ENCODE measurements at regions not wholly inside any gene's neighbourhood (a gene's known extent, or its start where the extent isn't known, plus 50 kb on each side); places are given as distances from the start of the nearest gene placed in this dataset.
A peak's percentile ranks its signal among the peaks of the same experiment; 100 is the strongest.
"Not testable (repeated sequence)": the region's sequence is repeated elsewhere in the genome, so short reads cannot be mapped to it uniquely, and the experiment has no call there.

DNA sequence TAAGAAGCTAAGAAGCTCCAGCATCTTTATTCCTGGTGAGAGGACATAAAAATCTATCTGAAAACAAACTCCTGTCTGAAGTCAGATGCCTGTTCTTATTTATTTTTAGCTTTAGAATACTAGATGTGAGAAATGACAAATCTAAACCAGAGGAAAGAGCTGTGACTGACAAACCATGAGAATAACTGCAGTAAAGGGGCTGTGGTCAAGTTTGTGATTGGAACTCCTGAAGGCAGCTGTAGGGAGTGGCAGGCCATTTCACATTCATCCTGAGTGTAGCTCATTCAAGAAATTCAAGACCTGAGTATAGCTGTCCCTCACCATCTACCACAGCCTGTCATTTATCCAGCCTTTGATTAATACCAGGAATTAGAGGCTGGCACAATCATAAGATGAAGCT, 718.8 kb downstream of the BRINP1 start:
- DNase-seq (ENCODE audit: low read depth): no peak

DNA sequence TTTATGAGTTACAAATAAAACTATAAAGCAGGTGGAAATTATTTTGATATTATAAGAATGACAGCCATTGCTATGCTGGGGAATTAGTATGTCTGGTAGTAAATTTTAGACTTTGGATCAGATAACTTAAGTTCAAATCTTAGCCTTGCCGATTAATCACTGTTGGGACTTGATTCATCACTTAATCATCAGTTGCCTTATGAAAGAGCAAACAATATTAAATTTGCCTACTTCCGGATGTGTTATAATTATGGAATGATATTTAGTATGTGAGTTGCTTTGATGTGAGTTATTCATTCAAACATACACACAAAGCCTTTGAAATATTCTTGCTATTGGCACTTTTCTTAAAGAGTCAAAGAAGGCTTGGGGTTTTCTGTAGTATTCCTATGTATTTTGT, 717.7 kb downstream of the BRINP1 start:
- DNase-seq (ENCODE audit: low read depth): no peak

DNA sequence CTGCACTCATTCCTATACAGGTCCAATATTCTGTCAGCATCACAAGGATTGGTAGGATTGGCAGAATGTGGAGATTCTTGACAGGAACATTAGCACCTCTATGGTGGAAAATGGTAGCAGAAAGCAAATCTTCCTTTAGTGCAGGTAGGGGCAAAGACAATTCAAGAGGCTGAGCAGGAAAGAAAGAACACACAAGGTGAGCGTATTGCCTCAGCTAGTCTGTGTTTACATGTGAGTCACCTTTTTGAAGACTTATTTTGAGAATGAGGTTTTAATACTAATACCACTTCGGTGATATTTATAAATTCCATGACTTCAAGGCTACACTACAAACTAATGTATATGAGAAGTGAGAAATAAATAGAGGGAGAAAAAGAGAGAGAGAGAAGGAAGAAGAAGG, 717.0 kb downstream of the BRINP1 start:
- peak; percentile 31 for DNase-seq (ENCODE audit: low read depth)

DNA sequence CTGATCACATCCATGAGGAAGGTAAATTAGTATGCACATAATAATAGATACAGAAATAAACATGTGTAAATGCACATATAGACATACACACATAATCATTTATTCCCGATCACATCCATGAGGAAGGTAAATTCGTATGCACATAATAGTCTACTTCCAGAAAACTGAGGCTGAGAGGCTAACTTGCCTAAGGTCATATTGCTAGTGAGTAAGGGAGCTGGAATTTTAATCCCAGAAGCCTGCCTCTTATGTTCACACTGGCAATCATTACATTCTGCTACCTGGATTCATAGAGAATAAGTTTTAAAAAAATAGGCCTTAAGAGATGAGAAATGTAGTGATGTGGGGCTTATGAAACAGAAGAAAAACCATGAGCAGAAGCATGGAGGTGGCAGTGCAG, 716.3 kb downstream of the BRINP1 start:
- peak; percentile 64 for DNase-seq (ENCODE audit: low read depth)

DNA sequence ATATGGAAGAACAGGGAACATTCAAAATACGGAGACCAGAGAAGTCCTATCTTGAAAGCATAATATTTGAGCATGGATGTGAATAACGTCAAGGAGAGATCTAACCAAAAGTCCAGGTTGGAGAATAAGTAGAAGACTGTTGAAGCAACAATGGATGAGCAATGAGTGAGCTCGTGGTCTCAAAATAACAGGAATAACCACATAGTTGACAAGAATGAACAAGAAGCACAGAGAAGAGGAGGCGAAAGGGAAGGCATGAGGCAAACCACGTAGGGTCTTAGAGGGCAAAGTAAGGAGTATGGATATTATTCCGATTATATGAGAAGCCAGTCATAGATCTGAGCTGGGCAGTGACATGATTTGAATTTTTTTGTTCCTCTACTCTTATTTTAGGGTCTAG, 710.2 kb downstream of the BRINP1 start:
- no peak for DNase-seq (ENCODE audit: low read depth)

DNA sequence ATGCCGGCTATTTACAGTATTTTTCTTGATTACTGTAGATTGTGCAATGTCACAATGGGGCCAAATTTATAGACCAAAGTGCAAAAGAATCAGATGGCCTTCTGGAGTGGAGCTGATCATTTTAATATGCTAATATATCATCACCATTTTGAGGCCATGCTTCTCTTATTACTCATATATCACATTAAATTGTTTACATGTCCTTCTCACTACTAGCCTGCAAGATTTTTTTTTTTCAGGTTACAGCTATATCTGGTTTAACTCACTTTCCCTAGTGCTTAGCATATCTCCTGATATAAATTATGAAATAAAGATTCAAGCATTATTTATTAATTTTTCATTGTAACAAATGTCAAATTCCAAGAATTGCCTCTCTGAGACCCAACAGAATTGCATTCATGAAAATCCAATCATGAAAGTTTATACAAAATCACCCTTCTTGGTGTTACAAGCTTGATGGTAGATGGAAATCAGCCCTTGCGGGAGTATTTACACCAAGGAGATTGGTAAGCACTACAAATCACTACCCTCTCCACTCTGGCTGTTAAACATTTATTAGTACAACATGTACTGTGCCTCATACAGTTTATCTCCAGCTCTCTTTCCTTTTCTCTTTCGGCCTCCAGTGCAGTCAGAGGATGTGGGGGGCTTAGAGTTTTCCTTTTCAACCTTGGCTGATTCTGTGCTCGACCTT, 703.9 kb downstream of the BRINP1 start:
- DNase-seq (ENCODE audit: low read depth): no peak

DNA sequence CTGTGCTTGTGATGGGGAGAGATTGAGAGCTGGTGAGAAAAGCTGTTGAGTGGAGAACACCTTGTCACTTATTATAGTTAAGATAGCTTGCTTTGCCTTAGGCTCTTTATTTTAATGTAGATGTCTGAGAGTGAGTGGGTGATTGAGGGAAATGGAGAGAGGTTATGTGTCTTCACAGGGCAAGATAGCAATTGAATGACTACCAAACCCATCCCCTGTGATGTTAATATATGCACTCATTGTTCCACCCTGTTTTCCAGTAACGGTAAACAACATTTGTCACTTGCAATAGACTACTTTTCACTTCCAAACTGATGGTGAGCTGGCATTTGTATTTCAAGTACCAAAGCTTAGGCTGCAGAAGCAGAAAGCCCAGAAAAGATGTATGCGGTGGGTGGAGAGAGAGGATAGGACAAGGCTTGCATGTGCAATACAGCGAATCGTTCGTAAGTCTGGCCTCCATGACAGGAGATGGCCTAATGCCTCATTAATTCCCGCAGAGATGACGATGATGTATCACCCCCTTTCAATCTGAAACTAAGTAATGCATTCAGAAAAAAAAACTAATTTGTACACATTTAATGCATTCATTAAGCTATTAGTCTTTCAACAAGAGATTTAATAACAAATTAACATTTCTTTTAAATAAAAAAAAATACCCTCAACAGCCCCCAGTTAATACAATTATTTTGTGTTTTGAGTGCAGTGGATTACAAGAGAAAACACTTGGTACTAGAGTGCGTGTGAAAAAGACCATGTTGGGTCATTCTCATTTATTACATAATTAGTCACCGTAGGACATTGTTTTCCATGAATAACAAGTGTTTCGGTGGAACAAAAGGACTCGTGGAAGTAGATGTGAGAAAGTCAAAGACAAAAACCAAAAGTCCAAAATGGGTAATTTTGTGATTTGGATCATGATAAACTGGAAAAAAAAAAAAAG, 699.0 kb downstream of the BRINP1 start:
- no peak for DNase-seq (ENCODE audit: low read depth)

DNA sequence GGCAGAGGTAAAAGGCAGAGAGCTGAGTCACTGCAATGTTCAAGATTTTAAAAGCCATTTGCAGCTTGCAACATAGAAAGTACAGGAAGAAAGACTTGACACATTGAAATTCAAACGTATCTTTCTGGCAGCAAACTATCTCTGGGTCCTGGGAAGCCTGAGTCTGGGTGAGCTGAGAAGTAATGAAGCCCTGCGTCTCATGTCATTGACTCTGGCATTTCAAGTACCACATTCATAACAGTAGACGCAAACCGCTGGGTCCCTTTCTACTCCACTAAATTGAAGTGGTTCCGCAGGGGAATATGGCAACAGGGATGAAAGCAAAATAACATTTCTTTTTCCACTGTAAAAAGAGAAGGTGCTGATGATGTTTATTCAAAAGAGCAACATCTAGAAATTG, 694.3 kb downstream of the BRINP1 start:
- DNase-seq (ENCODE audit: low read depth): no peak

DNA sequence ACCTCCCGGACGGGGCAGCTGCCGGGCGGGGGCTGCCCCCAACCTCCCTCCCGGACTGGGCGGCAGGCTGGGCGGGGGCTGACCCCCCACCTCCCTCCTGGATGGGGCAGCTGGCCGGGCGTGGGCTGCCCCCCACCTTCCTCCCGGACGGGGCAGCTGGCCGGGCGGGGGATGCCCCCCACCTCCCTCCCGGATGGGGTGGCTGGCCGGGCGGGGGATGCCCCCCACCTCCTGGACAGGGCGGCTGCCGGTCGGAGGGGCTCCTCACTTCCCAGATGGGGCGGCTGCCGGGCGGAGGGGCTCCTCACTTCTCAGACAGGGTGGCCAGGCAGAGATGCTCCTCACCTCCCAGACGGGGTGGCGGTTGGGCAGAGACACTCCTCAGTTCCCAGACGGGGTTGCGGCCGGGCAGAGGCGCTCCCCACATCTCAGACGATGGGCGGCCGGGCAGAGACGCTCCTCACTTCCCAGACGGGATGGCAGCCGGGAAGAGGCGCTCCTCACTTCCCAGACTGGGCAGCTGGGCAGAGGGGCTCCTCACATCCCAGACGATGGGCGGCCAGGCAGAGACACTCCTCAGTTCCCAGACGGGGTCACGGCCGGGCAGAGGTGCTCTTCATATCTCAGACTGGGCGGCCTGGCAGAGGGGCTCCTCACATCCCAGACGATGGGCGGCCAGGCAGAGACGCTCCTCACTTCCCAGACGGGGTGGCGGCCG, 691.1 kb downstream of the BRINP1 start:
- not testable (repeated sequence) for DNase-seq (ENCODE audit: low read depth)

DNA sequence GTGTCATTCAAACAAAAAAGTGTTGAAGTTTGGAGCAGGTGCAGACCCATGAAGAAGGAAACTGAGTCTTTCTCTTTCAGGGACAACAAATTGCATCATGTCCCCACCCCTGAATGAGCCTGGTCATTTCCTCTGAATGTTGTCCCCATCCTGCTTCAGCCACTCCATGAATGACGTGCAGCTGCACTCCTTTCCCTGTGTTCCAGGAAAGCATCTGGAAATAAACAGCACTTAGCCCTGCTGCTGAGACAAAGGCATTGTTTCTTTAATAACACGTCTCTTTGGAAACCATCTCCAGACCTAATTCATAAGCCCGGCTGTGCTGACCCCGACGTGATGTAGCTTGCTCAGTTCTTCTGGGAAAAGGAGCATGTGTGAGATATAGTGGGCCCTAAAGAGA, 682.3 kb downstream of the BRINP1 start:
- DNase-seq (ENCODE audit: low read depth): no peak

DNA sequence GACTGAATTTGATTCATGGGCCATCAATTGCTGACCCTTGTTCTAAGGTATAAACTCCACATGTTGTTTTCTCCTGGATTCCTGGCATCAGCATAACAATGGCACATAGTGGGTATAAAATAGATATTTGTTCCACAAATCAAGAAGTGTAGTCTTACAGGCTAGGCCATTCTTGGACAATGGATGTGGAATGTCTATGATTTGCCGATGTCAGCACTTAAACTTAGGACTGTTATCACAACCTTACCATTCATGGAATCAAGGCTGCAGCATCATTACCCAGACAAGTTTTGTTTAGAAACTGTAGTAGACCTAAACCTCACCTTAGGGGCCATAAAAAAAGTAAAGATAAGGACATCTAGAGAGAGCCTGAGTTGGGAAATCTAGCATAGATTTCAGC, 680.0 kb downstream of the BRINP1 start:
- no peak for DNase-seq (ENCODE audit: low read depth)

DNA sequence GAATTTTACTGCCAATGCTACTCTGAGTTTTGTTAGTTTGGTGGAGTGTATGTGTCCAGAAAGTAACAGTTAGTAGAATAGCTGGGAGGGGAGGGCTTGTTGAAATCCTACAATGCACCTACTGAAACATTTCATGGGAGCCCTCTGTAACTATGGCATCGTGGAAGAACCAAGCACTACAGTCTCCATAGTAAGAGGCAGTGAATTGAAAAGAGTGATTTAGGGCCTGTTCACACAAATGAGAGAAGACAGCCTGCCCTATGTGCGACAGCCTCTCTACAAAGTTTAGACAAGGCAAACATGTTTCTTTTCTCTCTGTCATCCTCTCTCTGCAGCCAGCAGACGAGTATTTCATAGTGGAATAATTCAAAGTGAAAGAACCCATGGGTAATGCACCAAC, 676.6 kb downstream of the BRINP1 start:
- no peak for DNase-seq (ENCODE audit: low read depth)

DNA sequence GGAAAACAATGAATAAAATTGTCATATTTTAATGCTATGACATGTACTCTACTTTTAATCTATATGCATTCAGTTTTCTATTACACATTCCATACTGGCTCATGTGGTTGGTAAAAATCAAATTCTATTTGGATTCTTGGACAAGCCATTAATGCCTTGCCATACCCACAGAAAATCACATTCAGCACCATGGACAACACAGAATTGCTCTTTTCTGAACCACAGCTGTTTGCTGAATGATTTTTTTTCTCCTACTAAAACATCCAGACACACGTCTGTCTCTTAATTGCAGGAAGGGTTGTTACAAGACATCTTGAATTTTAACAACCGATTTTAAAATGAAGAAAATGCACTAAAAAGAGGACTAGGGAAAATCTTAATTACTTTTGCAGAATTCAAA, 675.6 kb downstream of the BRINP1 start:
- peak; percentile 4 for DNase-seq (ENCODE audit: low read depth)

DNA sequence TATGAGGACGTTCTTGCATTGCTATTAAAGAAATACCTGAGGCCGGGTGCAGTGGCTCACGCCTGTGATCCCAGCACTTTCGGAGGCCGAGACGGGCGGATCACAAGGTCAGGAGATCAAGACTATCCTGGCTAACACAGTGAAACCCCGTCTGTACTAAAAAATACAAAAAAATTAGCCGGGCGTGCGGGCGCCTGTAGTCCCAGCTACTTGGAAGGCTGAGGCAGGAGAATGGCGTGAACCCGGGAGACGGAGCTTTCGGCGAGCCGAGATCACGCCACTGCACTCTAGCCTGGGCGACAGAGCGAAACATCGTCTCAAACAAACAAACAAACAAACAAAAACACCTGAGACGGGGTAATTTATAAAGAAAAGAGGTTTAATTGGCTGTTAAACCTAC, 674.0 kb downstream of the BRINP1 start:
- DNase-seq (ENCODE audit: low read depth): not testable (repeated sequence)

DNA sequence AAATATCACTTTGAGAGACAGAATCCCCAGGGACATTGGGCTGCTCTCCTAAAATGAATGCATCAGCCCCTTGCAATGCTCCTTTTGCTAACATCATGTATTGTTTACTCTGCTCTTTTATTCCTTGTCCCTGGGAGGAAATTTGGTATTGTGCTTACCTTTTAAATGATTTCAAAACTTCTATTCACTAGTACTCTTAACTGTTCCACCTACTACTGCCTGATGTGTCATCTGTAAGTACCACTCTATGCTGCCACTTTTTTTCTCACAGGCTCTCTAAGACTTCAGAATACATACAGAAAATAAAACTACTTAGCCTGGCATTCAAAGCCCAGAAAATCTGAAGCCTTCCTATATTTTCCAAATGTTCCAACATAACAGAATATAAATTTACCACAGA, 667.2 kb downstream of the BRINP1 start:
- no peak for DNase-seq (ENCODE audit: low read depth)

DNA sequence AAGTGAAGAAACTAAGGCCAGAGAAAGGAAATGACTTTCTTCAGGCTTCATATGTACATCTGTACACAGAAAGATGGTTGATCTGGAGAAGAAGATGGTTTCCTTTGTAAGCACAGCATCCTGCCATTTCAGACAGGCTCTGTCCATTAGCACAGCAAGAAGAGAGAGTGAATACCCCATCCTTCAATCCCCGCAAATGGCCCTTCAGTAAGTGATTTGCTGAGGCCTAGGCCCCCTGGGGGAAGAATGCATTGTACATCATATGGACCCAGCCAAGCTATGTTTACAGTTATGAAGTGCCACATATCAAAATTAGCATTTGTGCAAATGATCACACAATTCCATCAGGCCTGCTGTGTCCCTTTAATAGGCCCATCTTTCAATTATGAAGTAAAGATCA, 657.4 kb downstream of the BRINP1 start:
- DNase-seq (ENCODE audit: low read depth): no peak

DNA sequence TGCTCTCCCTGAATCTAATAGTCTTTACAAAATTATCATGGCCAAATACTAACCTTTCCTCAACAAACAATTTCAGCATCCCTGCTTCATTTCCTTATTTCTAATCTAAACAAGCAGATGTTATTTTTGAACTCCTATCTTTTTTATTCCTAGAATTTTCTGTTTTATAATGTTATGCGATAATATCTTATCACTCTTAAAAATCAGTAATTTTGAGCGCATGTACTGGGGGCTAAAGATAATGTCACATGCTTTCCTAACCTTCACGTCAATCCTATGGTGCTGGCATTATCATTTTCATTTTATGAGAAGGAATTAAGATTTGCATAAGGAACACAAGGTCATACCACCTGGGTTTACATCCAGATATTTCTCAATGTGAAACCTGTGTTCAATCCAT, 648.0 kb downstream of the BRINP1 start:
- DNase-seq (ENCODE audit: low read depth): no peak

DNA sequence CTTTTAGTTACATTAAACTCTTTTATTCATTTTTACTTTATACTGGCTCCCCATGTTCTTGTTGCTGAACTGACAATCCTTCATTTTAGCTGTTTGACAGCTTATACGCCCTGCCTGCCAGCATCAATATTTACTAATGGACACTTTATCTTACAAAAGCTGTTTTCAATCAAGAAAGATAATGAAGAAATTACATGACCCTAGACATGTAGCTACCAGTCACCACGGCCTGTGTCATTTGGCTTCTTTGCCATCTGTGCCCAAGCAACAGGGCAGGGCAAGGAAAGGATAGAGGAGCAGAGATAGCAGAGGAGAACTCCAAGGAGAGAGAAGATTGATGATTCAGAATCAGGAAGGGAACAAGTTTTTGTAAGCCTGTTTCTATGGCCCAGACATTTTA, 647.3 kb downstream of the BRINP1 start:
- DNase-seq (ENCODE audit: low read depth): no peak

DNA sequence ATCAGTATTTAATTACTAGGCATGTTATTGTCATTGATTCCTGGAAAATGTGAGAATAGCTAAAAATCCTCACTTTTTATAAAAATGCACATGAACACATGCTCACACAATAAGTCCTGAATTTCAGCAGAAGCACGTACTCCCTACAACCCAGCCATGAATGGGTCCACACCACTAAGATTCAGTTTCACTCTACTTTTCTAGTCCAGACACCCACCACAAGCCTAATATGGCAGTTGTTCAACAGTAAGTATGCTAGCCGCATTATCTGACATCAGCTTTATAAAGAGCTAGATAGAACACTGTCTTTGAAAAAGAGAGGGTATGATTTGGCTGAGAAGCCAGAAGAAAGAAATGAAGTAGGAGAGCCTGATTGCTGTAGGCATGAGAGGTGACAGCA, 639.3 kb downstream of the BRINP1 start:
- no peak for DNase-seq (ENCODE audit: low read depth)

DNA sequence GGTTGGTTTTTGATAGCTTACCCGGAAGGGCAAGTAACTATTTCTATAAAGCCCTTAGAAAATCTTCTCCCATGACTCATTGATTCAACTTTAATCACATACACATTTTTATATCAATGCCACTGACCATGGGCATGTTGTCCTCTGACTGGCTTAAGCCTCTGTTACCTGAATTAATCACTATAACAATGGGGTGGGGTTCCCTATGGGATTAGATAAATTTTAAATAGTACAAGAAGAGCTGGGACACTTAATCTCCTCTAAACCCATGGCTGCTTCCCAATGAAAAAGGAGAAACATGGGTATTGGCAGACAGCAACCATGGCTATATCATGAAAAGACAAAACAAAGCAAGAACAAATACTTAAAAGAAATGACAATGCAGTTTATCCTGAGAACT, 636.2 kb downstream of the BRINP1 start:
- DNase-seq (ENCODE audit: low read depth): no peak

DNA sequence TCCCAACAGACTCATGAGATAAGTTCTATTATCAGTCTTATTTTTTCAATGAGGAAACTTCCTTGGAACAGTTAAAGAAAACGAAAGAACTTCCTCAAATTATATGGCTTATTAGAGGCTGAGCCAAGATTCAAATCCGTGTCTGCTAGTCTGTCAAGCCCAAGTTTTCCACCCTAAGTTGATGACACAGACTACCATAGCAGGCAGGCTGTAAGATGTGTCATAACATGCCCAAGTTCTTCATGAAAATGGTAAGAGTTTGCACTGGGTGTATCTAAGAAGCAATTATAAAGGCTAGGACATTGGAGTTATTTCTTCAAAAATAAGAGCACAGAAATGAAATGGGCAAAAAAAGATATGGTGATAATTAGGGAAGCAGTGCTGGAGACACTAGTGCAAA, 634.5 kb downstream of the BRINP1 start:
- no peak for DNase-seq (ENCODE audit: low read depth)

DNA sequence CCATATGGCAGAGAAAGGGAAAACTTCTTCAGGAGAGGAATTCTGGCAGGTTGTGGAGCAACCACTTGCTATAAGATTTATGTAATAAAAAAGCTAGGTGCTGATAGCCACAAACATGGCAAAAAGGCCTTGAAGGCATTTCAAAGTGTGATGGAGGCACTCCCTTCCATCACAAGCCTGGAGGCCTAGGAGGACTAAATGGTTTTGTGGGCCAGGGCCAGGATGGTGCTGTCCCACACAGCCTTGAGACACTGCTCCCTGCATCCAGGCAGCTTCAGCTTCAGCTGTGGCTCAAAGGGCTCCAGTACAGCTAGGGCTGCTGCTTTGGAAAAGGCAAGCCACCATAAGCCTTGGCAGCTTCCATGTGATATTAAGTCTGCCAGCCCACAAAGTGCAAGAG, 632.8 kb downstream of the BRINP1 start:
- no peak for DNase-seq (ENCODE audit: low read depth)

Data from M059J (cell line).